DOHH2 (cell line): ENCODE measurements at regions not wholly inside any gene's neighbourhood (a gene's known extent, or its start where the extent isn't known, plus 50 kb on each side); places are given as distances from the start of the nearest gene placed in this dataset.

ENCODE experiments used
- CTCF ChIP-seq: fragments of 200-600 bp; sonication (generic); IDR thresholded peaks from one replicate; pipeline ENCODE4 v1.5.1; 2014; ENCODE audit warnings: antibody characterized with exemption, mild to moderate bottlenecking, low read depth, low read length; ENCODE audit not compliant: poor library complexity, severe bottlenecking
- EZH2phosphoT487 ChIP-seq: fragments of 200-600 bp; sonication (generic); IDR thresholded peaks from 2 replicates; pipeline ENCODE4 v1.6.1; 2017; ENCODE audit warnings: borderline replicate concordance, mild to moderate bottlenecking, antibody characterized with exemption, low read length, moderate library complexity, mixed read lengths

- no peak for TF ChIP-seq CTCF
- TF ChIP-seq EZH2phosphoT487: no peak
Measured at GRCh38 chr5:96072791-96073165, 111.1 kb upstream of the ELL2 start.
